GM08714 (cell line): ENCODE measurements at regions not wholly inside any gene's neighbourhood (a gene's known extent, or its start where the extent isn't known, plus 50 kb on each side); places are given as distances from the start of the nearest gene placed in this dataset.

Experiments
- H3K4me3 ChIP-seq: fragments of 200-500 bp; sonication (Bioruptor generic); 2 replicates; pipeline ENCODE4 v1.5.1; 2014; ENCODE audit warnings: mild to moderate bottlenecking, low read length, inconsistent platforms
- ZNF274 ChIP-seq: IDR thresholded peaks from 2 replicates; pipeline ENCODE4 v1.6.1; 2012; ENCODE audit warnings: mild to moderate bottlenecking, low read depth, low read length

GRCh38 chr4:115292320-115293092, 179.1 kb upstream of the NDST4 start:
- peak overlapping the region; percentile 51; the same call in 1 of the 2 replicates for H3K4me3 ChIP-seq
- TF ChIP-seq ZNF274 = no peak

- no peak overlapping the region for H3K4me3 ChIP-seq
- TF ChIP-seq ZNF274 = no peak
Observed at GRCh38 chr4:115287426-115287825, 174.0 kb upstream of the NDST4 start.

- no peak for TF ChIP-seq ZNF274
- no peak overlapping the region for H3K4me3 ChIP-seq
Observed at GRCh38 chr4:115279330-115279729, 165.9 kb upstream of the NDST4 start.

GRCh38 chr4:115278830-115279229, 165.4 kb upstream of the NDST4 start:
- no peak for TF ChIP-seq ZNF274
- no peak overlapping the region for H3K4me3 ChIP-seq

- TF ChIP-seq ZNF274 = no peak
- no peak overlapping the region for H3K4me3 ChIP-seq
Observed at GRCh38 chr4:115275615-115276014, 162.2 kb upstream of the NDST4 start.

- no peak overlapping the region for H3K4me3 ChIP-seq
- TF ChIP-seq ZNF274 = no peak
Observed at GRCh38 chr4:115274545-115274944, 161.1 kb upstream of the NDST4 start.

- H3K4me3 ChIP-seq = no peak overlapping the region
- no peak for TF ChIP-seq ZNF274
Observed at GRCh38 chr4:115272594-115272993, 159.2 kb upstream of the NDST4 start.

GRCh38 chr4:115272185-115272584, 158.8 kb upstream of the NDST4 start:
- no peak for TF ChIP-seq ZNF274
- H3K4me3 ChIP-seq = no peak overlapping the region

- TF ChIP-seq ZNF274 = no peak
Observed at GRCh38 chr4:115260195-115260594, 146.8 kb upstream of the NDST4 start.

GRCh38 chr4:115259642-115260041, 146.2 kb upstream of the NDST4 start:
- no peak overlapping the region for H3K4me3 ChIP-seq
- no peak for TF ChIP-seq ZNF274

More at GRCh38 chr4:115260195-115260594, 146.8 kb upstream of the NDST4 start:
- no peak overlapping the region for H3K4me3 ChIP-seq

GRCh38 chr4:115249808-115250207, 136.4 kb upstream of the NDST4 start:
- no peak overlapping the region for H3K4me3 ChIP-seq
- TF ChIP-seq ZNF274 = no peak

- TF ChIP-seq ZNF274 = no peak
Observed at GRCh38 chr4:115234405-115235093, 121.1 kb upstream of the NDST4 start.

GRCh38 chr4:115233600-115233999, 120.2 kb upstream of the NDST4 start:
- no peak for TF ChIP-seq ZNF274
- no peak overlapping the region for H3K4me3 ChIP-seq

More at GRCh38 chr4:115234405-115235093, 121.1 kb upstream of the NDST4 start:
- no peak overlapping the region for H3K4me3 ChIP-seq

GRCh38 chr4:115229873-115230272, 116.5 kb upstream of the NDST4 start:
- no peak for TF ChIP-seq ZNF274

GRCh38 chr4:115228851-115229250, 115.4 kb upstream of the NDST4 start:
- H3K4me3 ChIP-seq = no peak overlapping the region
- no peak for TF ChIP-seq ZNF274

More at GRCh38 chr4:115229873-115230272, 116.5 kb upstream of the NDST4 start:
- no peak overlapping the region for H3K4me3 ChIP-seq
